RWPE2 (cell line): ENCODE measurements at regions not wholly inside any gene's neighbourhood (a gene's known extent, or its start where the extent isn't known, plus 50 kb on each side); places are given as distances from the start of the nearest gene placed in this dataset.

Experiments used
- ATAC-seq: fragments of 200-7000 bp; cut with Tn5 transposase; 3 replicates; pipeline ENCODE4 v1.9.1; 2021; ENCODE audit warnings: low read depth
- DNase-seq: peaks from one replicate; pipeline ENCODE4 v3.0.0-alpha.2; 2020; ENCODE audit warnings: low spot score
- H3K27ac ChIP-seq: fragments of 450-650 bp; 2 replicates; pipeline ENCODE4 v1.5.1; 2017; ENCODE audit warnings: mild to moderate bottlenecking; ENCODE audit not compliant: poor library complexity, severe bottlenecking
- H3K27me3 ChIP-seq: fragments of 250-450 bp; sonication (Bioruptor Pico); 2 replicates; pipeline ENCODE4 v1.5.1; 2021; ENCODE audit warnings: mild to moderate bottlenecking, moderate library complexity; ENCODE audit not compliant: insufficient read depth, poor library complexity, severe bottlenecking
- H3K36me3 ChIP-seq: fragments of 250-450 bp; sonication (Bioruptor Pico); 2 replicates; pipeline ENCODE4 v1.5.1; 2020; ENCODE audit warnings: low read depth, mild to moderate bottlenecking, moderate library complexity
- H3K4me1 ChIP-seq: fragments of 250-450 bp; sonication (Bioruptor Pico); 2 replicates; pipeline ENCODE4 v1.5.1; 2021; ENCODE audit warnings: mild to moderate bottlenecking, moderate library complexity; ENCODE audit not compliant: insufficient read depth, poor library complexity, severe bottlenecking
- H3K4me3 ChIP-seq: fragments of 250-450 bp; sonication (Bioruptor Pico); 2 replicates; pipeline ENCODE4 v1.5.1; 2021; ENCODE audit warnings: mild to moderate bottlenecking, moderate library complexity; ENCODE audit not compliant: severe bottlenecking
- H3K9me3 ChIP-seq: fragments of 250-450 bp; sonication (Bioruptor Pico); 2 replicates; pipeline ENCODE4 v1.5.1; 2021; ENCODE audit warnings: mild to moderate bottlenecking, moderate library complexity; ENCODE audit not compliant: severe bottlenecking
- TF ChIP-seq, protein P1 (sequence below): fragments of 450-650 bp; IDR thresholded peaks from one replicate; pipeline ENCODE4 v1.5.1; 2017; ENCODE audit warnings: mild to moderate bottlenecking, moderate library complexity; ENCODE audit not compliant: poor library complexity, severe bottlenecking

- DNase-seq (no peak), ATAC-seq (peak; percentile 94)
- no peak overlapping the region for H3K27ac ChIP-seq
- H3K4me3 ChIP-seq = no peak overlapping the region
- H3K9me3 ChIP-seq = no peaks in the 10 kb centered on the region
- TF ChIP-seq, protein P1, sequence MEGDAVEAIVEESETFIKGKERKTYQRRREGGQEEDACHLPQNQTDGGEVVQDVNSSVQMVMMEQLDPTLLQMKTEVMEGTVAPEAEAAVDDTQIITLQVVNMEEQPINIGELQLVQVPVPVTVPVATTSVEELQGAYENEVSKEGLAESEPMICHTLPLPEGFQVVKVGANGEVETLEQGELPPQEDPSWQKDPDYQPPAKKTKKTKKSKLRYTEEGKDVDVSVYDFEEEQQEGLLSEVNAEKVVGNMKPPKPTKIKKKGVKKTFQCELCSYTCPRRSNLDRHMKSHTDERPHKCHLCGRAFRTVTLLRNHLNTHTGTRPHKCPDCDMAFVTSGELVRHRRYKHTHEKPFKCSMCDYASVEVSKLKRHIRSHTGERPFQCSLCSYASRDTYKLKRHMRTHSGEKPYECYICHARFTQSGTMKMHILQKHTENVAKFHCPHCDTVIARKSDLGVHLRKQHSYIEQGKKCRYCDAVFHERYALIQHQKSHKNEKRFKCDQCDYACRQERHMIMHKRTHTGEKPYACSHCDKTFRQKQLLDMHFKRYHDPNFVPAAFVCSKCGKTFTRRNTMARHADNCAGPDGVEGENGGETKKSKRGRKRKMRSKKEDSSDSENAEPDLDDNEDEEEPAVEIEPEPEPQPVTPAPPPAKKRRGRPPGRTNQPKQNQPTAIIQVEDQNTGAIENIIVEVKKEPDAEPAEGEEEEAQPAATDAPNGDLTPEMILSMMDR = peak; percentile 96
- H3K27me3 ChIP-seq = no peaks in the 10 kb centered on the region
- H3K4me1 ChIP-seq = no peaks in the 10 kb centered on the region
- no peaks in the 10 kb centered on the region for H3K36me3 ChIP-seq
Measured at GRCh38 chr6:134822920-134823709, 126.8 kb downstream of the ALDH8A1 start.

DNA sequence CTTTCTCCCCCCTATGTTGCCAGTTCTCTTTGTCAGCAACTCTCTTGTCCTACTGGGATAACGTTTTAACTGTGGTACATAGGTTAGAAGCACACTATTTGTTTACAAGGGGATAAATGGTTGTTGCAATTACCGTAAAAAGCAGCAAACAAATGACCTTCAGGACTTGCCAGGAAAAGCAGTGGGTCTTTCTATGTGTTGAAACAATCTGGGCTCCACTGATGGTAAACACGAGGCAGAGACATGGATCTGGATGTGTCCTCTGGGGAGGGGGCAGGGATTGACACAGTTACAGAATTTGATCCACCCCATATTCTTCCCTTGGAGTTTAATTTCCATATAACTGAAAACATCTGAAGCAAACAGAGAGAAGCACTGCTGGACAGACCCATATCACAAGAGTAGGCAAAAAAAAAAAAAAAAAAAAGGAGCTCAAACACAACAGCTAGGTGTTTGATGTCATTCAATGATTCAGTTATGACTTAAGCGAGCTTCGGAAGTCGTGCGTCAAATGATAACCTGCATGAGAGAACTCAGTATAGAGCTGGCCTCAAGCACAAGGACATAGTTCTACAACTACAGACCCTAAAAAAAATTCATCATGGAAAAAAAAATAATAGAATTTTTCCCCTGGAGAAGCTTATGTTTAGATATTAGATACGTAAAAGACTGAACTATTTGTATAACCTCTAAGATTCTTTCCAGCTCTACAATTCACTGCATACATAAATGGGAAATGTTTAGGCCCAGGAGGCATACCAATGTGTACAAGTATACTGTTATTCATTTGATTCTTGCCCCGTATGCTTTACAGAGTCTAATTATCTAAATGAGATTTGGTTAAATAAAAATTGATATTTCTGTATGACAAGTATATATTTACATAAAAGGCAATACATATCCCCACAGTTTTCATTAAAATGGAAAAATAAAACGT lies 127.7 kb downstream of the ALDH8A1 start:
- Histone ChIP-seq H3K4me3 (no peak overlapping the region), H3K9me3 (no peaks in the 10 kb centered on the region), H3K4me1 (no peaks in the 10 kb centered on the region), H3K27ac (no peak overlapping the region), H3K27me3 (no peaks in the 10 kb centered on the region), H3K36me3 (no peaks in the 10 kb centered on the region)
- ATAC-seq (no peak), DNase-seq (no peak)
- TF ChIP-seq, protein P1 = no peak

GRCh38 chr6:134821397-134821796 lies 128.5 kb downstream of the ALDH8A1 start:
- H3K4me1 ChIP-seq = peaks cover under 1% of the 10 kb centered on the region
- TF ChIP-seq, protein P1 = no peak
- no peaks in the 10 kb centered on the region for H3K9me3 ChIP-seq
- no peak overlapping the region for H3K27ac ChIP-seq
- no peak for DNase-seq
- H3K4me3 ChIP-seq = no peak overlapping the region
- H3K36me3 ChIP-seq = no peaks in the 10 kb centered on the region
- H3K27me3 ChIP-seq = no peaks in the 10 kb centered on the region
- no peak for ATAC-seq

DNA sequence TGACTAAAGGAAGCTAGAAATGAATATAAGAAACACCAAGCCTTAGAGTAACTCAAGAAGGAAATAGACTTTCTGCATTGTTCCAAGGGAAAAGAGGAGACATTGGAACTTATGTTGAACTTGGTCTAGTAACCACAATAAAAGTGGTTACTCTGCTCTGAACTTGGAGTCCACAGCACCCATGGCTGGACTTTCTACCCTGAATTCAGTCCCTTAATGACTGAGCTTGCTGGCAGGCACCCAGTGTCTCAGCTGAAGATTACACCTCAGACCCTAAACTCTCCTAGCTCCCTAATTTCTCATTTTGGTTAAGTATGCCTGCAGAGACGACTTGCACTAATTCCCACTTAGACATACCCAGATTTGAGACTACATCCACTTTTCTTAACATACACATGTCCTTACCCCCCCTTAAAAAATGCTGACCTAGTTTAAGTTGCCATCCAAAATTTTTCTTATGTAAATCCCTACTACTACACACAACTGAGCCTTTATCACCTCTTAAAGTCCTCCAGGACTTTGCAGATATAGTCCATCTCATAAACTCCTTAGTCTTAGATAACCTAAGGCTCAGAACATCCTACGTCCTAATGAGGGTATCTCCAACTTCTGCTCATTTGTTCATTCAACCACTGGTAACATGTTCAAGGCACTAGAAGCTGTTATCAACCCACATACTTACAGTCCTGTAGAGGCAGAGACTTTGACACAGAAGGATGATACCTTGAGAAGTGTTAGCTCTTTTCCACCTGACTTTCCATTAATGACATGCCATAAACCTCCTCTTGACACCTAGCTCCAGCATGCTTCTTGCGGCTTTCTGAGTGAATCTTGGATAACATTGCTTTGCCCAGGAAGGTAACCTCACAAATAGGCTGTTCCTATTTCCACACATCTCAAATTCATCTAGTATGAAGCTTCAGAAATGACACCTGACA lies 129.8 kb downstream of the ALDH8A1 start:
- peaks cover 4% of the 10 kb centered on the region for H3K4me1 ChIP-seq
- no peak overlapping the region for H3K4me3 ChIP-seq
- H3K36me3 ChIP-seq = no peaks in the 10 kb centered on the region
- no peaks in the 10 kb centered on the region for H3K9me3 ChIP-seq
- DNase-seq (no peak), ATAC-seq (no peak)
- H3K27me3 ChIP-seq = no peaks in the 10 kb centered on the region
- TF ChIP-seq, protein P1 = no peak
- no peak overlapping the region for H3K27ac ChIP-seq
